IMR-90 (cell line): ENCODE measurements at regions not wholly inside any gene's neighbourhood (a gene's known extent, or its start where the extent isn't known, plus 50 kb on each side); places are given as distances from the start of the nearest gene placed in this dataset.

Source experiments
- ATAC-seq: fragments of 200-7000 bp; cut with Tn5 transposase; 2 replicates; pipeline ENCODE4 v1.9.1; 2020; ENCODE audit warnings: low read depth, mild to moderate bottlenecking, moderate library complexity
- BruUV-seq: library from RNA; stranded (reverse); fragments of 400-500 nt; replicated peaks from 2 replicates; lab custom pipeline; 2021; lab: Mats Ljungman, UMichigan
- CTCF ChIA-PET: fragments of 300-600 bp; formaldehyde crosslinking; extraction: SDS; loops from one replicate; lab custom pipeline; 2021; ENCODE audit warnings: antibody characterized with exemption; lab: Yijun Ruan, JAX
- POLR2A ChIA-PET: fragments of 300-600 bp; sonication (Branson Sonifier 250); formaldehyde crosslinking; loops from one replicate; lab custom pipeline; 2022; ENCODE audit warnings: antibody characterized with exemption; ENCODE audit not compliant: unreplicated experiment; lab: Charles Lee
- DNase-seq: peaks from one replicate; pipeline ENCODE4 v3.0.0; 2013
- H2AFZ ChIP-seq: replicated peaks from 2 replicates; pipeline ENCODE3; 2013; ENCODE audit warnings: low read length, mild to moderate bottlenecking; ENCODE audit not compliant: poor library complexity
- H2AK5ac ChIP-seq: 2 replicates; pipeline ENCODE4 v1.6.1; 2013; ENCODE audit warnings: low read depth, low read length, inconsistent platforms
- H2AK9ac ChIP-seq: replicated peaks from 2 replicates; pipeline ENCODE3; 2013; ENCODE audit warnings: mild to moderate bottlenecking, low read depth, low read length, moderate library complexity; ENCODE audit not compliant: poor library complexity
- H2BK120ac ChIP-seq: 2 replicates; pipeline ENCODE4 v1.6.1; 2013; ENCODE audit warnings: low read depth, low read length, inconsistent platforms
- H2BK15ac ChIP-seq: 3 replicates; pipeline ENCODE4 v1.6.1; 2013; ENCODE audit warnings: low read depth, low read length, inconsistent platforms
- H2BK20ac ChIP-seq: 2 replicates; pipeline ENCODE4 v1.6.1; 2013; ENCODE audit warnings: low read depth, mild to moderate bottlenecking, inconsistent platforms, low read length, moderate library complexity
- H2BK5ac ChIP-seq: 2 replicates; pipeline ENCODE4 v1.6.1; 2013; ENCODE audit warnings: mild to moderate bottlenecking, low read depth, low read length, inconsistent platforms; ENCODE audit not compliant: poor library complexity, severe bottlenecking
- H3K14ac ChIP-seq: replicated peaks from 2 replicates; pipeline ENCODE4 v1.6.1; 2013; ENCODE audit warnings: low read depth, low read length, inconsistent platforms
- H3K18ac ChIP-seq: 2 replicates; pipeline ENCODE4 v1.6.1; 2013; ENCODE audit warnings: low read depth, low read length, control low read depth
- H3K23ac ChIP-seq: 2 replicates; pipeline ENCODE4 v1.6.1; 2013; ENCODE audit warnings: low read depth, low read length, inconsistent platforms
- H3K27ac ChIP-seq: 2 replicates; pipeline ENCODE4 v1.5.1; 2013; ENCODE audit warnings: mild to moderate bottlenecking, control low read depth, low read length; ENCODE audit not compliant: insufficient read depth
- H3K27me3 ChIP-seq: 2 replicates; pipeline ENCODE4 v1.6.1; 2013; ENCODE audit warnings: low read length; ENCODE audit not compliant: control insufficient read depth, insufficient read depth
- H3K36me3 ChIP-seq: 2 replicates; pipeline ENCODE4 v1.6.1; 2013; ENCODE audit warnings: low read length, mixed read lengths; ENCODE audit not compliant: control insufficient read depth, insufficient read depth
- H3K4ac ChIP-seq: 2 replicates; pipeline ENCODE4 v1.6.1; 2013; ENCODE audit warnings: low read depth, low read length, inconsistent platforms
- H3K4me1 ChIP-seq: 2 replicates; pipeline ENCODE4 v1.6.1; 2013; ENCODE audit warnings: low read length, mixed read lengths; ENCODE audit not compliant: control insufficient read depth, insufficient read depth
- H3K4me2 ChIP-seq: 2 replicates; pipeline ENCODE4 v1.6.1; 2013; ENCODE audit warnings: low read depth, mild to moderate bottlenecking, control low read depth, low read length, moderate library complexity
- H3K4me3 ChIP-seq: 2 replicates; pipeline ENCODE4 v1.5.1; 2013; ENCODE audit warnings: low read depth, mild to moderate bottlenecking, control low read depth, low read length, moderate library complexity; ENCODE audit not compliant: insufficient read depth
- H3K56ac ChIP-seq: 2 replicates; pipeline ENCODE4 v1.6.1; 2013; ENCODE audit warnings: low read length, inconsistent platforms; ENCODE audit not compliant: insufficient read depth; ENCODE audit errors: extremely low read depth
- H3K79me1 ChIP-seq, 2 experiments: 2 replicates each; pipeline ENCODE4 v1.6.1; 2013; ENCODE audit warnings: low read length in 2 of 2, inconsistent platforms in 1 of 2, low read depth in 1 of 2
- H3K9ac ChIP-seq: 2 replicates; pipeline ENCODE4 v1.6.1; 2013; ENCODE audit warnings: low read depth, low read length, control low read depth
- H3K9me1 ChIP-seq: 2 replicates; pipeline ENCODE4 v1.6.1; 2013; ENCODE audit warnings: low read length, inconsistent platforms; ENCODE audit not compliant: insufficient read depth
- H3K9me3 ChIP-seq: 2 replicates; pipeline ENCODE4 v1.6.1; 2013; ENCODE audit warnings: low read length; ENCODE audit not compliant: control insufficient read depth, insufficient read depth
- H4K20me1 ChIP-seq: 2 replicates; pipeline ENCODE4 v1.6.1; 2013; ENCODE audit warnings: low read length, inconsistent platforms; ENCODE audit not compliant: insufficient read depth
- H4K5ac ChIP-seq: 2 replicates; pipeline ENCODE4 v1.6.1; 2013; ENCODE audit warnings: mild to moderate bottlenecking, low read depth, low read length, control low read depth
- H4K8ac ChIP-seq, 2 experiments: 2 replicates each; pipeline ENCODE4 v1.6.1; 2013; ENCODE audit warnings: low read depth in 2 of 2, low read length in 2 of 2, control low read depth in 1 of 2, inconsistent platforms in 1 of 2
- H4K91ac ChIP-seq: 2 replicates; pipeline ENCODE4 v1.6.1; 2013; ENCODE audit warnings: low read depth, low read length, inconsistent platforms; ENCODE audit not compliant: insufficient read depth
- BHLHE40 ChIP-seq: fragments of 150-350 bp; IDR thresholded peaks from 2 replicates; pipeline ENCODE4 v1.6.1; 2016; ENCODE audit warnings: mild to moderate bottlenecking, low read depth, low read length
- FOS ChIP-seq: fragments of 150-350 bp; IDR thresholded peaks from 2 replicates; pipeline ENCODE4 v1.6.1; 2016; ENCODE audit warnings: low read depth, low read length
- MAFK ChIP-seq: IDR thresholded peaks from 2 replicates; pipeline ENCODE4 v1.6.1; 2012; ENCODE audit warnings: low read depth, low read length, improper control_type of control experiment
- NFE2L2 ChIP-seq: fragments of 150-350 bp; IDR thresholded peaks from 2 replicates; pipeline ENCODE4 v1.6.1; 2016; ENCODE audit warnings: low read depth, mild to moderate bottlenecking, low read length
- RAD21 ChIP-seq: IDR thresholded peaks from 2 replicates; pipeline ENCODE4 v1.6.1; 2012; ENCODE audit warnings: low read length, improper control_type of control experiment
- SMC3 ChIP-seq: fragments of 150-350 bp; IDR thresholded peaks from 2 replicates; pipeline ENCODE4 v1.6.1; 2016; ENCODE audit warnings: low read depth, mild to moderate bottlenecking, antibody characterized with exemption, low read length, moderate library complexity
- USF2 ChIP-seq: fragments of 150-350 bp; IDR thresholded peaks from 2 replicates; pipeline ENCODE4 v1.6.1; 2017; ENCODE audit warnings: mild to moderate bottlenecking, antibody characterized with exemption, low read length, low read depth
- WGBS, 2 experiments: methylation state at CpG; one replicate each; pipeline versions ENCODE4 v1.1.5 to v1.1.7; 2013; ENCODE audit warnings: missing lambda C conversion rate in 2 of 2; ENCODE audit not compliant: insufficient read length in 1 of 2; ENCODE audit errors: extremely low coverage in 2 of 2; 5-methylcytosine and 5-hydroxymethylcytosine counted together
- dilution Hi-C: fragments of 300-500 bp; cut with HindIII; formaldehyde crosslinking; loops from one replicate; pipeline ENCODE4 v1.14.3; 2018; ENCODE audit warnings: low sequenced_read_pairs; ENCODE audit not compliant: unreplicated experiment
- in situ Hi-C: fragments of 300-500 bp; cut with MboI; formaldehyde crosslinking; loops from 3 replicates; pipeline ENCODE4 v1.14.3; 2019; ENCODE audit warnings: low sequenced_read_pairs, inconsistent platforms, mixed read lengths
- intact Hi-C: fragments of 100-400 bp; cut with micrococcal nuclease; formaldehyde crosslinking; loops from 2 replicates; pipeline ENCODE4 v1.10.0; 2022
- TF ChIP-seq, protein P1 (sequence below): conservative IDR thresholded peaks from 2 replicates; pipeline ENCODE4 v1.5.1; 2012; ENCODE audit warnings: mild to moderate bottlenecking, low read depth, low read length, improper control_type of control experiment

DNA sequence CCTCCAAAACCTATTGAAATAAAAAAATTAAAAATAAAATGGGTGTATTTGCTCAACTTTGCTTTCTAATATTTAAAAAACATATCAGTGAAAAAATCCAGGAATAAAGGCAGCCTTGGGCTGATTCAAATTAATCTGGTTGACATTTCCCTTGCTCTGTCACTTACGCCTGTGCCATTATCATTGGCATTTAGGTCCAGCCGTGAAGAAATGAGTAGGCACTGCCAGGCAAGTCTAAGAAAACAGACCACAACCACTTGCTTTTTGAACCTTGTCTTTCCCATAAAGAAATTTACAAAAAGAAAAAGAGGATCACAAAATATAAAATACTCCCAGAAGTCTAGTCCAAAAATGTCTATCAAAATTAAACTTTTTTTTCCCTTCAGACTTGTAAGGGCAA is 59.2 kb upstream of the HBS1L start:
- Histone ChIP-seq H3K56ac (no peak overlapping the region), H4K91ac (no peak overlapping the region), H3K36me3 (no peaks in the 10 kb centered on the region), H4K5ac (no peak overlapping the region), H2BK120ac (no peak overlapping the region), H3K18ac (no peak overlapping the region), H3K4me3 (no peak overlapping the region), H2BK20ac (no peak overlapping the region), H4K8ac (no peak overlapping the region), H3K4me1 (no peaks in the 10 kb centered on the region), H3K9me1 (no peaks in the 10 kb centered on the region), H3K9ac (no peak overlapping the region), H3K79me1 (no peaks in the 10 kb centered on the region), H2AK5ac (no peak overlapping the region), H3K23ac (no peak overlapping the region), H3K27ac (no peak overlapping the region), H3K9me3 (0 out of 2 replicates have a peak, but pooled peaks cover 1% of the 10 kb centered on the region), H3K4me2 (no peak overlapping the region), H2BK15ac (no peak overlapping the region), H2AK9ac (no peak overlapping the region), H4K20me1 (no peaks in the 10 kb centered on the region), H2BK5ac (no peak overlapping the region), H3K14ac (no peak overlapping the region), H3K4ac (no peak overlapping the region), H2AFZ (no peak overlapping the region), H3K27me3 (peaks cover 25% of the 10 kb centered on the region)
- in situ Hi-C loops (no loop called here), intact Hi-C loops (no loop called here), dilution Hi-C loops (no loop called here)
- ATAC-seq (no peak), DNase-seq (no peak)
- CTCF ChIA-PET = no interaction called here
- TF ChIP-seq SMC3 (no peak), RAD21 (no peak), NFE2L2 (no peak), BHLHE40 (no peak), USF2 (no peak), FOS (no peak), MAFK (no peak)
- TF ChIP-seq, protein P1, sequence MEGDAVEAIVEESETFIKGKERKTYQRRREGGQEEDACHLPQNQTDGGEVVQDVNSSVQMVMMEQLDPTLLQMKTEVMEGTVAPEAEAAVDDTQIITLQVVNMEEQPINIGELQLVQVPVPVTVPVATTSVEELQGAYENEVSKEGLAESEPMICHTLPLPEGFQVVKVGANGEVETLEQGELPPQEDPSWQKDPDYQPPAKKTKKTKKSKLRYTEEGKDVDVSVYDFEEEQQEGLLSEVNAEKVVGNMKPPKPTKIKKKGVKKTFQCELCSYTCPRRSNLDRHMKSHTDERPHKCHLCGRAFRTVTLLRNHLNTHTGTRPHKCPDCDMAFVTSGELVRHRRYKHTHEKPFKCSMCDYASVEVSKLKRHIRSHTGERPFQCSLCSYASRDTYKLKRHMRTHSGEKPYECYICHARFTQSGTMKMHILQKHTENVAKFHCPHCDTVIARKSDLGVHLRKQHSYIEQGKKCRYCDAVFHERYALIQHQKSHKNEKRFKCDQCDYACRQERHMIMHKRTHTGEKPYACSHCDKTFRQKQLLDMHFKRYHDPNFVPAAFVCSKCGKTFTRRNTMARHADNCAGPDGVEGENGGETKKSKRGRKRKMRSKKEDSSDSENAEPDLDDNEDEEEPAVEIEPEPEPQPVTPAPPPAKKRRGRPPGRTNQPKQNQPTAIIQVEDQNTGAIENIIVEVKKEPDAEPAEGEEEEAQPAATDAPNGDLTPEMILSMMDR = no peak
- POLR2A ChIA-PET = no interaction called here
- 80% methylated on average over 2 of the region's 2 CpGs; no CpG with 5 or more reads in 1 of the 2 experiments for WGBS, 2 experiments
- BruUV-seq = no TSS peak
